KG1 (cell line): ENCODE measurements at regions not wholly inside any gene's neighbourhood (a gene's known extent, or its start where the extent isn't known, plus 50 kb on each side); places are given as distances from the start of the nearest gene placed in this dataset.

Experiments used
- DNase-seq: peaks from one replicate; lab custom pipeline; 2025; lab: John Stamatoyannopoulos, UW

DNA sequence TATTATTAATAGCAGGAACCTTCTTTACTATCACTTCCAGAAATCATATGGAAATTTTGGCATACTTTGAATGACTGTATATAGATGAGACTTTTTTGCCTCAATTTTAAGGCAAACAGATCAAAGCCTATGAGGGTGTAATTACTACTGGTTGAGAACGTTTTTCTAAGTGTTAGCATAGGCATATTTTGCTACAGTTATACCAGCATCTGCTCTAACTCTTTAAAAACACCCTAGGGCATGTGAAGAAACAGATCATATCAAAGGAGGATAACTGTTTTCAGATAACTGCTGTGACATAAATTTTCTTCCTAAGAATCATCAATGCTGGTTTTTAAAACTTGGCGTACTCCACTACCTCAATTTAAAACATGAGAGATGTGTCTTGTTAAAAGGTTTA lies 1155.3 kb downstream of the FSTL5 start:
- no peak for DNase-seq

DNA sequence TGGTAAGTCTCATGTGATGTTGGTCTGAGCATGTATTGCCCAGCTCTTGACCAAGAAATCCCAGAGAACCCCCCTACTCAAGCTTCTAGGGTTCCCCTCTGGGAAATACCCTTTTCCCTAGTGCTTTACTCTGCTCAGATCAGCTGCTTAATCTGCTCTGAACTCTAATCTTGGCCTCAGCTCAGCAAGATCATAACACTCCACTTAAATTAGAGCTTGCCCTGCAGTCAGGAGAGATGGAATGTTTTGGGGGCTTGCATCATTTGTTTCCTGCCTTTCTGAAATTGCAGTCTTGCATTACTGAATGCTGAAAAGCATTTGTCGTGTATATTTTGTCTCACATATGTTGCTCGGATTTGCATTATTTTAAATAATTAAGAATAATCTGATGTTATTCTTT lies 1153.6 kb downstream of the FSTL5 start:
- no peak for DNase-seq
